HepG2 (cell line): ENCODE measurements at regions not wholly inside any gene's neighbourhood (a gene's known extent, or its start where the extent isn't known, plus 50 kb on each side); places are given as distances from the start of the nearest gene placed in this dataset.

ENCODE experiments used
- ATAC-seq: fragments of 200-7000 bp; cut with Tn5 transposase; 3 replicates; pipeline ENCODE4 v1.9.1; 2020; ENCODE audit warnings: mild to moderate bottlenecking, moderate library complexity
- BruUV-seq: library from RNA; stranded (reverse); fragments of 400-500 nt; replicated peaks from 2 replicates; lab custom pipeline; 2021; lab: Mats Ljungman, UMichigan
- CTCF ChIA-PET: fragments of 300-600 bp; formaldehyde crosslinking; extraction: SDS; loops from one replicate; lab custom pipeline; 2021; ENCODE audit warnings: low total read pairs, inconsistent platforms, low intra/inter-chr PET ratio; lab: Yijun Ruan, JAX
- POLR2A ChIA-PET: fragments of 350-600 bp; sonication (Branson Sonifier 250); formaldehyde crosslinking; loops from one replicate; lab custom pipeline; 2020; ENCODE audit warnings: antibody characterized with exemption, inconsistent platforms; lab: Yijun Ruan, JAX
- DNase-seq: peaks from one replicate; pipeline ENCODE4 v3.0.0-alpha.2; 2015; ENCODE audit warnings: low spot score
- FAIRE-seq: peaks from 3 replicates; lab custom pipeline; 2011; peaks lifted over from hg19 to GRCh38; lab: Jason Lieb, UNC
- H2AFZ ChIP-seq: one replicate; pipeline ENCODE4 v1.6.1; 2011; ENCODE audit warnings: low read length, inconsistent platforms
- H3K27ac ChIP-seq: fragments of 300-600 bp; 3 replicates; pipeline ENCODE4 v1.8.0; 2011; ENCODE audit warnings: mixed run types, mild to moderate bottlenecking, mixed read lengths, low read length, inconsistent platforms; ENCODE audit not compliant: insufficient read depth; ENCODE audit errors: extremely low read length
- H3K27me3 ChIP-seq, 2 experiments: fragments of 200-600 bp in 1 of 2; 2 replicates in 1 of 2; 3 replicates in 1 of 2; pipeline versions ENCODE4 v1.6.0 to v1.8.0; 2011; ENCODE audit warnings: low read length in 2 of 2, mild to moderate bottlenecking in 2 of 2, moderate library complexity in 2 of 2, inconsistent platforms in 1 of 2; ENCODE audit not compliant: insufficient read depth in 2 of 2, control insufficient read depth in 1 of 2
- H3K36me3 ChIP-seq, 2 experiments: fragments of 200-600 bp in 1 of 2; replicated peaks in 1 of 2; 2 replicates in 1 of 2; 3 replicates in 1 of 2; pipeline versions ENCODE4 v1.5.1 to v1.8.0; 2011; ENCODE audit warnings: low read length in 2 of 2, inconsistent platforms in 1 of 2; ENCODE audit not compliant: insufficient read depth in 2 of 2, control insufficient read depth in 1 of 2
- H3K4me1 ChIP-seq: 2 replicates; pipeline ENCODE4 v1.5.1; 2012; ENCODE audit warnings: low read length, inconsistent platforms; ENCODE audit not compliant: insufficient read depth
- H3K4me2 ChIP-seq: 2 replicates; pipeline ENCODE4 v1.6.0; 2011; ENCODE audit warnings: low read depth, low read length, inconsistent platforms
- H3K4me3 ChIP-seq, 3 experiments: fragments of 200-600 bp in 1 of 3; sonication (generic), shearing (Covaris generic) in 1 of 3; replicated peaks in 1 of 3; 2 replicates each; pipeline ENCODE4 v1.5.1; 2011 to 2016; ENCODE audit warnings: low read length in 3 of 3, inconsistent platforms in 2 of 3, low read depth in 2 of 3, mild to moderate bottlenecking in 2 of 3, control low read depth in 1 of 3, mixed read lengths in 1 of 3; ENCODE audit not compliant: insufficient read depth in 1 of 3
- H3K79me2 ChIP-seq: one replicate; pipeline ENCODE4 v1.6.1; 2011; ENCODE audit warnings: low read length, inconsistent platforms; ENCODE audit not compliant: insufficient read depth
- H3K9ac ChIP-seq: 2 replicates; pipeline ENCODE4 v1.6.0; 2011; ENCODE audit warnings: mild to moderate bottlenecking, low read depth, low read length, inconsistent platforms; ENCODE audit not compliant: insufficient read depth
- H3K9me3 ChIP-seq: 2 replicates; pipeline ENCODE4 v1.5.1; 2012; ENCODE audit warnings: mild to moderate bottlenecking, low read length
- H4K20me1 ChIP-seq: 2 replicates; pipeline ENCODE4 v1.6.0; 2011; ENCODE audit warnings: inconsistent platforms, mild to moderate bottlenecking, low read length, moderate library complexity; ENCODE audit not compliant: insufficient read depth
- ARHGAP35 ChIP-seq: sonication (generic); formaldehyde crosslinking; IDR thresholded peaks from 2 replicates; pipeline ENCODE4 v1.9.0; 2022; ENCODE audit warnings: mild to moderate bottlenecking, inconsistent platforms, moderate library complexity, missing genetic modification reagents, borderline replicate concordance
- ELF1 ChIP-seq: sonication (generic); formaldehyde crosslinking; IDR thresholded peaks from 2 replicates; pipeline ENCODE4 v1.4.0; 2020; ENCODE audit warnings: missing genetic modification reagents
- GLI4 ChIP-seq: sonication (generic); formaldehyde crosslinking; IDR thresholded peaks from 2 replicates; pipeline ENCODE4 v1.5.1; 2020; ENCODE audit warnings: missing genetic modification reagents, mild to moderate bottlenecking, moderate library complexity, borderline replicate concordance
- KAT2B ChIP-seq: fragments of 150-350 bp; IDR thresholded peaks from 2 replicates; pipeline ENCODE4 v1.6.1; 2014; ENCODE audit warnings: low read depth, low read length, borderline replicate concordance
- KLF6 ChIP-seq: IDR thresholded peaks from 2 replicates; pipeline ENCODE4 v1.8.0; 2016; ENCODE audit warnings: missing biosample characterization, missing genetic modification reagents
- PTBP1 ChIP-seq: fragments of 200-400 bp; formaldehyde crosslinking; IDR thresholded peaks from 2 replicates; pipeline ENCODE4 v1.6.1; 2018; ENCODE audit warnings: low read length, low read depth; ENCODE audit not compliant: poor library complexity, severe bottlenecking
- SNAPC2 ChIP-seq: sonication (generic); formaldehyde crosslinking; IDR thresholded peaks from 2 replicates; pipeline ENCODE4 v1.8.1; 2022; ENCODE audit warnings: mild to moderate bottlenecking, missing genetic modification reagents
- TRIM24 ChIP-seq: sonication (generic); formaldehyde crosslinking; IDR thresholded peaks from 2 replicates; pipeline ENCODE4 v1.8.0; 2022; ENCODE audit warnings: mild to moderate bottlenecking, missing genetic modification reagents
- YEATS4 ChIP-seq: sonication (generic); formaldehyde crosslinking; IDR thresholded peaks from 2 replicates; pipeline ENCODE4 v1.4.0; 2020; ENCODE audit warnings: missing genetic modification reagents, borderline replicate concordance
- ZC3H13 ChIP-seq: sonication (generic); formaldehyde crosslinking; IDR thresholded peaks from 2 replicates; pipeline ENCODE4 v1.8.1; 2023; ENCODE audit warnings: mild to moderate bottlenecking, missing genetic modification reagents, moderate library complexity
- ZNF17 ChIP-seq: sonication (generic); formaldehyde crosslinking; IDR thresholded peaks from 2 replicates; pipeline ENCODE4 v1.5.0; 2020; ENCODE audit warnings: mild to moderate bottlenecking, missing genetic modification reagents
- ZNF460 ChIP-seq: sonication (generic); formaldehyde crosslinking; IDR thresholded peaks from 2 replicates; pipeline ENCODE4 v1.5.1; 2020; ENCODE audit warnings: missing genetic modification reagents, mild to moderate bottlenecking, borderline replicate concordance
- ZNF574 ChIP-seq: sonication (generic); formaldehyde crosslinking; IDR thresholded peaks from 2 replicates; pipeline ENCODE4 v1.4.0; 2020; ENCODE audit warnings: missing genetic modification reagents
- ZNF615 ChIP-seq: sonication (generic); formaldehyde crosslinking; IDR thresholded peaks from 2 replicates; pipeline ENCODE4 v1.5.0; 2020; ENCODE audit warnings: mild to moderate bottlenecking, missing genetic modification reagents, borderline replicate concordance
- ZNF644 ChIP-seq: IDR thresholded peaks from 2 replicates; pipeline ENCODE4 v1.6.1; 2016; ENCODE audit warnings: low read depth
- WGBS: methylation state at CpG from one replicate; pipeline ENCODE4 v1.1.6; 2017; ENCODE audit warnings: low lambda C conversion rate; 5-methylcytosine and 5-hydroxymethylcytosine counted together
- in situ Hi-C: cut with HindIII; loops from 2 replicates; pipeline ENCODE4 v1.10.0; 2017; ENCODE audit warnings: low pct_unique_long_range_greater_than_20kb; ENCODE audit not compliant: extremely low pct_ligation_motif_present
- intact Hi-C: fragments of 100-400 bp; cut with micrococcal nuclease; formaldehyde crosslinking; loops from one replicate; pipeline ENCODE4 v1.10.0; 2022; ENCODE audit not compliant: unreplicated experiment

GRCh38 chr1:222288053-222288452 is 259.9 kb downstream of the HHIPL2 start:
- no peaks in the 10 kb centered on the region for H3K9me3 ChIP-seq
- no peak overlapping the region for H3K4me2 ChIP-seq
- 0% methylated on average over 5 of the region's 5 CpGs for WGBS
- ATAC-seq (no peak), FAIRE-seq (no peak), DNase-seq (no peak)
- POLR2A ChIA-PET = no interaction called here
- no peaks in the 10 kb centered on the region for H4K20me1 ChIP-seq
- no peak overlapping the region for H3K27ac ChIP-seq
- H2AFZ ChIP-seq = no peak overlapping the region
- intact Hi-C loops = no loop called here
- CTCF ChIA-PET = no interaction called here
- no peaks in the 10 kb centered on the region for H3K36me3 ChIP-seq
- in situ Hi-C loops = no loop called here
- H3K9ac ChIP-seq = no peak overlapping the region
- no peak for TF ChIP-seq ZNF460
- TF ChIP-seq ZNF615 (CRISPR knock-in tag) = no peak
- no peak for TF ChIP-seq ELF1 (CRISPR knock-in tag)
- TF ChIP-seq YEATS4 (CRISPR knock-in tag) = no peak
- no peak for TF ChIP-seq PTBP1
- TF ChIP-seq ZC3H13 (CRISPR knock-in tag) = no peak
- TF ChIP-seq KLF6 = no peak
- no peak for TF ChIP-seq TRIM24
- TF ChIP-seq ZNF574 (CRISPR knock-in tag) = no peak
- TF ChIP-seq ZNF644 (CRISPR knock-in tag) = no peak
- TF ChIP-seq GLI4 (CRISPR knock-in tag) = no peak
- no peak for TF ChIP-seq ARHGAP35
- no peak for TF ChIP-seq ZNF17 (CRISPR knock-in tag)
- TF ChIP-seq SNAPC2 = no peak
- TF ChIP-seq KAT2B = no peak
- H3K79me2 ChIP-seq = no peaks in the 10 kb centered on the region
- H3K4me1 ChIP-seq = no peaks in the 10 kb centered on the region
- no peak overlapping the region for H3K4me3 ChIP-seq
- no TSS peak for BruUV-seq
- no peaks in the 10 kb centered on the region for H3K27me3 ChIP-seq
